ENCODE measurements at regions not wholly inside any gene's neighbourhood (a gene's known extent, or its start where the extent isn't known, plus 50 kb on each side); places are given as distances from the start of the nearest gene placed in this dataset.

- no peak for TF ChIP-seq CTCF (IDR thresholded peaks at IDR 0.05)
- no peak for TF ChIP-seq EP300 (IDR thresholded peaks at IDR 0.05)
- no peak for TF ChIP-seq POLR2AphosphoS5 (IDR thresholded peaks at IDR 0.05)
- TF ChIP-seq POLR2A (IDR thresholded peaks at IDR 0.05): no peak
Measured at GRCh38 chr10:21193196-21193595, 296.1 kb upstream of the NEBL start.
